GM19043 (cell line): ENCODE measurements at regions not wholly inside any gene's neighbourhood (a gene's known extent, or its start where the extent isn't known, plus 50 kb on each side); places are given as distances from the start of the nearest gene placed in this dataset.

ENCODE experiments used
- ATAC-seq: cut with Tn5 transposase; IDR thresholded peaks from one replicate; pipeline ENCODE4 v1.9.1; 2021; ENCODE audit warnings: low read depth; ENCODE audit not compliant: unreplicated experiment

GRCh38 chr12:67370979-67371378, 101.8 kb downstream of the CAND1 start:
- ATAC-seq, result no peak

- no peak for ATAC-seq
These were observed 107.9 kb downstream of the CAND1 start for GRCh38 chr12:67377021-67377420.

GRCh38 chr12:67377541-67377940, 108.4 kb downstream of the CAND1 start:
- no peak for ATAC-seq

- ATAC-seq, result no peak
These were observed 113.2 kb downstream of the CAND1 start for GRCh38 chr12:67382241-67382871.

GRCh38 chr12:67386869-67387565, 117.9 kb downstream of the CAND1 start:
- no peak for ATAC-seq

GRCh38 chr12:67388331-67389138, 119.4 kb downstream of the CAND1 start:
- ATAC-seq, result no peak

GRCh38 chr12:67390273-67390672, 121.1 kb downstream of the CAND1 start:
- ATAC-seq, result no peak

- ATAC-seq, result no peak
These were observed 121.9 kb downstream of the CAND1 start for GRCh38 chr12:67391034-67391433.

- ATAC-seq, result no peak
These were observed 122.5 kb downstream of the CAND1 start for GRCh38 chr12:67391656-67392055.

GRCh38 chr12:67394550-67394949, 125.4 kb downstream of the CAND1 start:
- no peak for ATAC-seq

- ATAC-seq, result no peak
These were observed 131.6 kb downstream of the CAND1 start for GRCh38 chr12:67400742-67401141.

GRCh38 chr12:67410246-67410645, 141.1 kb downstream of the CAND1 start:
- no peak for ATAC-seq

- ATAC-seq, result no peak
These were observed 141.5 kb downstream of the CAND1 start for GRCh38 chr12:67410667-67411067.

- ATAC-seq, result no peak
These were observed 142.4 kb downstream of the CAND1 start for GRCh38 chr12:67411562-67411961.

GRCh38 chr12:67413577-67413976, 144.4 kb downstream of the CAND1 start:
- ATAC-seq, result no peak

- ATAC-seq, result no peak
These were observed 145.0 kb downstream of the CAND1 start for GRCh38 chr12:67414011-67414715.

GRCh38 chr12:67415473-67415872, 146.3 kb downstream of the CAND1 start:
- no peak for ATAC-seq

- no peak for ATAC-seq
These were observed 150.7 kb downstream of the CAND1 start for GRCh38 chr12:67419810-67420209.

- ATAC-seq, result no peak
These were observed 151.3 kb downstream of the CAND1 start for GRCh38 chr12:67420506-67420905.

GRCh38 chr12:67422081-67422480, 152.9 kb downstream of the CAND1 start:
- no peak for ATAC-seq

- no peak for ATAC-seq
These were observed 155.6 kb downstream of the CAND1 start for GRCh38 chr12:67424784-67425183.
